ENCODE measurements at regions not wholly inside any gene's neighbourhood (a gene's known extent, or its start where the extent isn't known, plus 50 kb on each side); places are given as distances from the start of the nearest gene placed in this dataset.

GRCh38 chr9:116070256-116070914 lies 83.2 kb upstream of the PAPPA start:
- DNase-seq (ENCODE audit: low spot score): no peak

DNA sequence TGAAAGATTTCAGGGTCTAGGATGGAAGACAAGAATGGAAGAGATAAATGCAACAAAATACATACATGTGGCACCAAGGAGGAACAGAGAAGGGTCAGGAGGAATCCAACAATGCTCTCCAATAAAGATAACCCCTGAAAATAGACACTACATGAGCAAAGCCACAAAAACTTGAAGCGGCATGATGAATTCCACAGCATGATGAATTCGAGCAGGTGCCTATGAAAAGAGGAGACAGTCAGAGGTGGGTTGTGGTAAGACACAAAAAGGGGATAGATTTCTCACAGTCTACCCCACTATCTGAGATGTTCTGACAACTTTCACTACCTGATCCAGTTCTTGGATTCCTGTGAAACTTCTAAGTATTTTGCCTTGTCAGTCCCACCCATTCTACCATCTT lies 81.5 kb upstream of the PAPPA start:
- DNase-seq (ENCODE audit: low spot score): no peak

- DNase-seq (ENCODE audit: low spot score): no peak
Measured at GRCh38 chr9:116073826-116074225, 79.8 kb upstream of the PAPPA start.

GRCh38 chr9:116074658-116075057 lies 78.9 kb upstream of the PAPPA start:
- no peak for DNase-seq (ENCODE audit: low spot score)

GRCh38 chr9:116075191-116075590 lies 78.4 kb upstream of the PAPPA start:
- DNase-seq (ENCODE audit: low spot score): no peak

DNA sequence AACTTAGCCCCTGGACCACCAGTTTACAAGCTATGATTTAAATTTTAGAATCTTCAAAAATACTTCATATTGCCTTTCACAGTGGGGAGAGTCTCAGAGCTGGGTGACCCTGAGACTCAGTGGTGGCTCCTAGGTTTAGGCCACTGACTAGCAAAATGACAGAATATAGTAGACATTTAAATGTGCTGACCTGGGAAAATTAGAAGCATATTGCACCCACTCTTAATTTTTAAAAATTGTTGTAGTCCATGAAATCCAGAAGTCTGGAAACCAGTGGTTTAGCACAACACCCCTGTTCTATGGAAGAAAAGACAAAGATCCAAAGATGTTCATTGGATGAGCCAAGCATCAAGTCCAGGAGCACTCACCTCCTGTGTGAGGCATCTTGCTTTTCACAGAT lies 75.0 kb upstream of the PAPPA start:
- no peak for DNase-seq (ENCODE audit: low spot score)

DNA sequence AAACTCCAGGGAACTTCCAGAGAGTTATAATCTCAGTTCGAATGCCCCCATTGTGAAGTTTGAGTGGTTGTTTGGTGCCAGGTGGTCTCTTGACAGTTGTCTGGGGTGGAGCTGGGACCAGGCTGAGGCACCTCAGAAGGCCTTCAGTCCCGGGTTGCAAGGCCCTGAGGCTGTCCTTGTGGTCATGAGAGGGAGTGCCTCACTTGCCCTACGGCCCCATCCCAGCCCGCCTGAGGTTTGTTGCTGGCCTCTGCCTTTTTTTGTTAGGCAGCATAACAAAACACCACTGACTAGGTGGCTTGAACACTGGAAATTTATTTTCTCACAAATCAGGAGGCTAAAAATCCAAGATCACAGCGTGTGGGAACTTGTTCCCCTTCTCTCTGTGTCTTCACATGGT lies 73.0 kb upstream of the PAPPA start:
- no peak for DNase-seq (ENCODE audit: low spot score)

DNA sequence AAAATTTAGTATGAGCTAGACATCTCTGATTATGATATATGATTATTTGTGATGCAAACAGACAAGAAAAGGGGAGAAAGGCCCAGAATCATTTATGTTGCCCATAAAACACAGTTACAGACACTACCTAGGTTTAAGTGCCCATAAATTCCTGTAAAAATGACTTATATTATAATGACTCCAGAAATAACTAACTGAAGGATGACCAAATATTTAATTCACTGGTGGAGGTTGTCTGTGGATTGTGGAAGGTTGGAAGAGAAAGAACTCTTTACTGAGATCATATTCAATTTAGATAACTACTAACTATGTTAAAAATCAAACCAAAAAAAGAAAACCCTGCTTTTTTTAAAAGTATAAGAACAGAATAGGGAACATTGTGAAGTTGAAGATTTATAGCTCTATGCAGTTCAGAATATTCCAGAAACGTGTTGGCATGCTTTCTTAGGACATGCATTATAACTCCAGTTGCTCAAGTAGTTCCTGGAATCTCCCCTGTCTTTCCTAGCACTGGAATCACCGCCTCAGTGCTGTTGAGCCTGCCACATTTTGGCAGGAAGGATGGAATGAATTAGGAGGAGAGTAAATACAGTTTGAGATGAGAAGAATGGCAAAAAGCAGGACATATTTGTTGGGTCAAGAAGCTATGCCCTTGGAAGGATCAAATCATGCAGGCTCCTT lies 72.0 kb upstream of the PAPPA start:
- no peak for DNase-seq (ENCODE audit: low spot score)

DNA sequence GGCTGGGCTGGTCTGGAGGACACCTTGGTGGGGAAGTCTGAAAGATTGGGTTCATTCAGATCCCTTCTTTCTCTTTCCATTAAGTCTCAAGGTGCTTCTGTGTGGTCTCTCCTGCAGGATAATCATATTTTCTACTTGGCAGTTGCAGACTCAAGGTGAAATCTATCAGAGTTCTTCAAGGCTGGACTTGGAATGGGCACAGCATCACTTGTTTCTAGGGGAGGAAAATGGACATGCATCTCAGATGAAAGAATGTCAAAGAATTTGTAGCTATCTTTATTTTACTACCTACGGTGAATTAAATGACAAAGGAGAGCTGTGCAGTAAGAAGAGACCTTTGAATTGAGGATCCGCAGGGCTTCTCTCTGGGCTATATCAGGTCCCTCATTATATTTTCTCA lies 69.8 kb upstream of the PAPPA start:
- DNase-seq (ENCODE audit: low spot score): no peak

- DNase-seq (ENCODE audit: low spot score): no peak
Measured at GRCh38 chr9:116084497-116084896, 69.1 kb upstream of the PAPPA start.

DNA sequence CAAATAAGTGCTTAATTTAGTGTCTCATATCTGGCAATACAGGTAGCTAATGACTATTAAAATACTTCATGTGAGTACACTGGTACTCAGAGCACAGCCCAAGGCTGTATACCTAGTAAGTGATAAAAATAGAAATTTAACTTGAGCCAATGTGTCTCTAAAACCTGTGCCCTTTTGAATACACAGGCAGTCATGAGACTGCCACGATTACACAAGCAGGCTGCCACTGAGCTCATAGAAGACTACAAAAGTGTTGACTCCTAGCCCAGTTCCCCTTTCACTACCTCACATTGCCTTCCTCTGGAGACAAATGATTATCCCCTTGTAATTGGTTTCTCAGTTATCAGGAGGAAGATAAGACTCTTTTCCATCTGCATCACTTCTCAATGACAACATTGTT lies 66.3 kb upstream of the PAPPA start:
- no peak for DNase-seq (ENCODE audit: low spot score)

- no peak for DNase-seq (ENCODE audit: low spot score)
Measured at GRCh38 chr9:116087751-116088194, 65.8 kb upstream of the PAPPA start.

DNA sequence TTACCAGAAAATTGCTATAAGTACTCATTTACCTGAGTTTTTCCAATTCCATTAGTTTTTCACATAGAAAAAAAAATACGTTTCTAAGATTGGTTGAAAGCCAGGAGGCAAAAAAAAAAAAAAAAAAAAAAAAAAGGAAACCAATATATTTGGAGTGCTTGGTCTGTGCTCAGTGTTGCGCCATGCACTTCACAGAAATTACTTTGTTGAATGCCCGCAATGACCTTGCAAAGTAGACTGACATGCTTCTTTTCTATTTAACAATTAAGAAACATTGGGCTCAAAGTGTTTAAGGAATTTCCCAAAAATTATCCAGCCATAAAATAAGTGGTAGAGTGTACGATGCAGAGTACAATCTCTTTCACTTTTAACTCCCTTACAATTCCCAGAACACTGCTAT lies 65.2 kb upstream of the PAPPA start:
- DNase-seq (ENCODE audit: low spot score): no peak

GRCh38 chr9:116090030-116090770 lies 63.4 kb upstream of the PAPPA start:
- DNase-seq (ENCODE audit: low spot score): no peak

DNA sequence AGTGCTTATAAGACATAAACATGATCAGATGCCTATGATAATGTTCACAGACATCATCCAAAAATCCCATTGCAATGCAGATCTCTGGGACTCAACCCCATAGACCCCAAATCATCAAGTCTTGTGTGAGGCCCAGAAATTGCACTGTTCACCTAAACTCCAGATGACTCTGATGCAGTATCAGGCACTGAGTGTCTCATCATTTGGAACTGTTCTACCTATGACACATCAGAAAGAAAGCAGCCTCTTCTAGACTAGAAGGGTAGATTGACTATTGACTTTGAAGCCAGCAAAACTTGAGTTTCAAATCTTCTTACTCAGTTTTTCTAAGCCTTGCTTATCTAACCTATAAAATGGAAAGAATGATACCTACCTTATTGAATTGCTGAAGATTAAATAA lies 58.7 kb upstream of the PAPPA start:
- DNase-seq (ENCODE audit: low spot score): no peak

DNA sequence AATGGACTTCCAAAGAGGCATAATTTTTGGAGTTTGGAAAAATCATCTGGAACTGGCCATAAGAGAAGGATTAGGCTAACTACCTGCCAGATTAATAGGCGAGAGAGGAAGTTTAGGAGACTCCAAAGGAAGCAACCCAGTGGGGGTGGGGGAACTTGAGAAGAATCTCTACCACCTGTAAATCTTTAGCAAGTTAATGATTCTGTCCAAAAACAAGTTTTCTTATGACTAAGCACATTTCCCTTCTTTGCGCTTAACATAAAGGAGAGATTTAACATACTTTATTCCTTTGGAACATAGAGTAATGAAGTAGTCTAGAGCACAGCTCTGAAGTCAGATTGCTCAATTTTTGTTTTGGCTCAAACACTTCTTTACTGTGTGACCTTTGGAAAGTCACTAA lies 58.2 kb upstream of the PAPPA start:
- no peak for DNase-seq (ENCODE audit: low spot score)

DNA sequence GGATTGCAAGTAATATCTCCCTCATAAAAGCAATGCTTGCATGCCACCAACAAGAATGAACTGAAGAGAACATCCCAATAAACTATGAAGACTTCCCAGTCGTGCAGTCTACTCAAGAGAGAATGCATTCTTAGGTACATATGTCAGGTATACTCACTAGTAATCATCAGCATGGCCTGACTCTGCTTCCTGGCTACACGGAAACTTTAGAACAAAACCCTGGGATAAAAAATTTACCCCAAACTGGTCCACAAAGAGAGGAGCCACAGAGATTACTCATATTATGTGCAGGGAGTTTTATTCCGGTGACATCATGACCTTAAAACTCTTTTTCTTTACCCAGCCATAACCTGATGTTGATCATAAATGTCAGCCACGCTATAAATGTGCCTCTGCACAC lies 57.5 kb upstream of the PAPPA start:
- no peak for DNase-seq (ENCODE audit: low spot score)

DNA sequence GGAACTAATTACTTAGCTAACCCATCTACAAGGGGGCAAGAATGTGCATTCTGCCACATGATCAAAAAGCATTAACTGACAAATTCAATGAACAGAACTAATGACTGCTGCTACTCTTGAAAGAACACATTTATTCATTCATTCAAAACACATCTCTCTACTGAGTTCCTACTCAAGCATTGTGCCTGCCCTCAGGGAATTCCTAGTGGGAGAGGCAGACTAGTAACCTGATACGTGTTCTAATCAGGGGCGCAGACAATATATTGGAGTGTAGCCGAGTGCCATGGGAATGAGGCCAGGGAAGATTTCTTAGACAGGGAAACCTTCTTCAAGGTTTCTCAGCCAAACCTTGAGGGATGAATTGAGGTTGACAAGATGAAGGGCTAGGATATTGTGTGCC lies 56.7 kb upstream of the PAPPA start:
- DNase-seq (ENCODE audit: low spot score): no peak

- DNase-seq (ENCODE audit: low spot score): no peak
Measured at GRCh38 chr9:116098476-116098875, 55.1 kb upstream of the PAPPA start.

- no peak for DNase-seq (ENCODE audit: low spot score)
Measured at GRCh38 chr9:116099821-116100220, 53.8 kb upstream of the PAPPA start.

GRCh38 chr9:116100711-116101121 lies 52.9 kb upstream of the PAPPA start:
- no peak for DNase-seq (ENCODE audit: low spot score)

GRCh38 chr9:116101516-116101915 lies 52.1 kb upstream of the PAPPA start:
- no peak for DNase-seq (ENCODE audit: low spot score)

DNA sequence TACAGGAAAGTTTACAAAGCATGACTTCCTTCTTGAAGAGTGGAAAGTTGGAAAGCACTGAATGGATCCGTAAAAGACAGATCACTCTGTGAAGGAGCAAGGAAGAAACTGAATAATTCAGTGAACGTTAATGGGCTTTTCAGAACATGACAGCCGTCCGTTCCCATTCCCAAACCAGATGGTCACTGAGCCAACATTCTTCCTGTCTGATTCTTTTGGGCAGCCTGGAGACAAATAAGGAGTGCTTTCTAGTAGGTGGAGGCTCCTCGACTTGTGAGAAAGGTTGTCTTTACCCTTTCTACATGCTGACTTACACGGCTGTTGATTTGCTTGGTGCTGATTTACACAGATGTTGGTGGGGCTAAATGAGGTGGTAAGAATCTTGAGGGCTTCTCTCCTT lies 51.0 kb upstream of the PAPPA start:
- DNase-seq (ENCODE audit: low spot score): no peak

All from SK-N-DZ (cell line).